Stimulated activated CD8-positive, alpha-beta memory T cell treated with anti-CD3 and anti-CD28 coated beads, Interleukin-4, amount 100 ng/mL, for 1 hour (primary cell): ENCODE measurements at regions not wholly inside any gene's neighbourhood (a gene's known extent, or its start where the extent isn't known, plus 50 kb on each side); places are given as distances from the start of the nearest gene placed in this dataset.

Experiments
- DNase-seq, 2 donors: peaks; one replicate each; pipeline ENCODE4 v3.0.0-alpha.2; 2020; ENCODE audit warnings: low read depth in 2 of 2, low spot score in 1 of 2

DNA sequence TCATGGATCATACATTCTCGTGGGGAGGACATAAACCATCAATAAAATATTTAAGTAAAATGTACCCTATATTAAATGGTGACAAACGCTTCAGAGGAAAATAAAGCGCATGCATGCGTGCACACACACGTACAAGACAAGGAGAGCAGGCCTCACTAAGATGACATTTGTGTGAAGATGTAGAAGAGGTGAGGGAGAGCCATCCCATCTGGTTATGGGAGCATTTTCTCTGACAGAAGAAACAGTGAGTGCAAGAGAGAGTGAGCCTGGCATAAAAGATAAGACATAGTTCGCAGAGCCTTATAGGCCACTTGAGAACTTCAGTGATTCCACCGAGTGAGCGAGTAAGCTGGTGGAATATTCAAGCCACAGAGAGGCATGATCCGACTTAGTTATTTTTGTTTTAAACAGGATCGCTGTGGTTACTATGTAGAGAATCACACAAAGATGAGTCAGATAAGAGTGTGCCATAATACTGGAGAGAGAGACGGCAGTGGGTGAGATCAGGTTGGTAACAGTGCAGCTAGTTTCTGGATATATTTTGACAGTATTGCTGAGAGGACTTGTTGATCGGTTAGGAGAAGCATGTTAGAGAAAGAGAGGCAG, 624.2 kb downstream of the PLPP3 start:
- no peak for DNase-seq

DNA sequence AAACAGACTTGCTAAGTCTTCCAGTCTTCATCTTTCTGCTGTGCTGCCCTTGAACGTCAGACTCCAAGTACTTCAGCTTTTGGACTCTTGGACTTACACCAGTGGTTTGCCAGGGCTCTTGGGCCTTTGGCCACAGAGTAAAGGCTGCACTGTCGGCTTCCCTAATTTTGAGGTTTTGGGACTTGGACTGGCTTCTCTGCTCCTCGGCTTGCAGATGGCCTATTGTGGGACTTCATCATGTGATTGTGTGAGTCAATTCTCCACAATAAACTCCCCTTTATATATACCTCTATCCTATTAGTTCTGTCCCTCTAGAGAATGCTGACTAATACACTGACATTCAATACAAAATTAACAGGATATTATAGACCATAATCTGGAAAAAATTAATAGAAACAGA, 628.1 kb downstream of the PLPP3 start:
- DNase-seq: no peak

DNA sequence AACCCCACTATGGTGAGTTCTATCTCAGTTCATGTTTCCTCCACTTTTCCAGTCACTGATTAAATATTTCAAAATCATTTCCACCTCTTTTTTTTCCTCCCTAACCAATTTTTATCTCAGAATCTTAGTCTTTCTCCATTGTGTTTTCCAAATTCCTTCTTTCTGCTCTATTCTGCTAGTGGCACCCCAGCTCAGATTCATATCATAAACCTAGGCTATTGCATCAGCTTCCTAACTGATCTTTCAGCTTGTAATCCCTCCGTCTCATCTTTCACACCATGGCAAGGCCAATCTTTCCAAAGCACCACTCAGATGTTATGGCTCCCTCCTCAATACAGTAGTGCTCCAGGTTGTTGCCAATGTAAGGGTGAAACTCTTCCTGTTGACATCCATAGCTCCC, 631.9 kb downstream of the PLPP3 start:
- no peak for DNase-seq

DNA sequence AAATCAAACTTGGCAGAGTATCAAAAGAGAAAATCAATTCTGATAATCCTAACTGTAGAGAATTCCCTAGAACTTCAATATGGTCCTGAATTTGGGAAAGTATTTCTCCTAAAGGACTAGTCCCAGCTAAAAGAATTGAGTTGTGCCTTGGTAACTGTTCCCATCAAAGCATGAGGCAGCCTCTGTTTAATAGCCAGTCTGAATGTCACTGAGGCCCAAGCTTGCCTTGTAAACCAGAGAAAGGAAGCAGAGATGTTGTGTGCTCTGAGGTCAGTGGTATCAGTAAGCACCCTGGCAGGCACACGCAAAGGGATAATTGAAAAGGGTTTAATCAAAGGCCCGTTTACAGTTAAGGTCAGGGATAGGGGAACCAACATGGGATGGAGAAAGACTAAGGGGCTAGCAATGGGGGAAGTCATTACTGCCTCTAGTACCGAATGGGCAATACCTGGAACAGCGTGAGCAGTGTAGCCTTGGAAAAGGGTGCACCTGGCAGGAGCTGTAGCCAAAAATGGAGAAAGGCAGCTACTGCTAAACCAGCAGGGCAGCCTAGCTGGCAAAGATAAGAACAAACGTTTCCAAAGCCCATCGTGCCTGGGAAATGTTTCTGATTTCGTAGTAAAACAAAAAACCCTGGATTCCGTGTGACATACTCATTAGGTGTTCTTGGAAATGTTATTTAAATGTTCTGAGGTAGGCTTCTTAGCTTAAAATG, 635.5 kb downstream of the PLPP3 start:
- no peak for DNase-seq

DNA sequence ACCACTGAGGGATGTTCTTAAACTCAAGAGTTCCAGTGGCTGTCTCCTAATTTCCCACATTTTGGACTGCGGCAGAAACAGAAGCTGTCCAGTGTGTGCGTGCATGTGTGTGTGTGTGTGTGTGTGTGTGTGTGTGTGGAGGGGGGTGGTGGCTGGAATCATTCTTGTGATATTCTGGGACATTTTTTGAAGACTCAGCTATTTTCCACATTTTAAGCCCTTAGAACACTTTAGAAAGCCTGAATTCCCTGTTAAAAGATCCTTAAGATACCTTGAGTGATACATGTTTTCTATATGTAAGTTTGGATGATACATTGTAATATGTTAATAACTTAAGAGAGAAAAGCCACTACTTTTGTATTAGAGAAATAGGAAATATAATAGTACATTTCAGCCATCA, 636.4 kb downstream of the PLPP3 start:
- DNase-seq: no peak

DNA sequence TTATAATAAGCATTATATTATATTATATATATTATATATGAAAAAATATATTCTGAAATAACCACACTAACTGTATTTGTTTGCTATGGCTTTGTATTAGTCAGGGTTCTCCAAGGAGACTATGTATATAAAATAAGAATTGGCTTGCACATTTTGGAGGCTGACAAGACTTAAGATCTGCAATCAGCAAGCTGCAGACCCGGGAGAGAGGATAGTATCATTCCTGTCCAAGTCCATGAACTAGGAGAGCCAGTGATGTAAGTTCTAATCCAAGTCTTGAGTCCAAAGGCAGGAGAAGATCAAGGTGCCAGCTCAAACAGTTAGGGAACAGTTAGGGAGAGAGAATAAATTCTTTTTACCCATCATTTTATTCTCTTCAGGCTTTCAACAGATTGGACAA, 639.5 kb downstream of the PLPP3 start:
- no peak for DNase-seq

DNA sequence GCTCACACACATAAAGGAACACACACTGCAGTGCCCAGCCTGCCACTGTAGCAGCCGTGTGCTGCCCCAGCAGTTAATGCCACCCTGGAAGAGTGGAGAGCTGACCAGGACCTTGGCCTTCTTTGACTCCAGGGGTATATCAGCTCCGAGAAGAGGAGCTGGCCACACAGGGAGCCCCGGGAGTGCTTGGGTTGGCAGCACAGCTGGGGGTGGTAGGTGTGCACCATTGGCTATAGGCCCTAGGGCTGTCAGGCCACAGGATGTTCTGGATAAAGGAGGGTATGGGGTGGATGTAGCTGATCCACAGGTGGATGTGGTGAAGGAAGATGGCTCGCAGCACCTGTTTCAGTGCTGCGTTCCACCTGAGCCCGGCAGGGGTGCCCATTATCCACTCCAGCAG, 640.5 kb downstream of the PLPP3 start:
- DNase-seq: no peak

DNA sequence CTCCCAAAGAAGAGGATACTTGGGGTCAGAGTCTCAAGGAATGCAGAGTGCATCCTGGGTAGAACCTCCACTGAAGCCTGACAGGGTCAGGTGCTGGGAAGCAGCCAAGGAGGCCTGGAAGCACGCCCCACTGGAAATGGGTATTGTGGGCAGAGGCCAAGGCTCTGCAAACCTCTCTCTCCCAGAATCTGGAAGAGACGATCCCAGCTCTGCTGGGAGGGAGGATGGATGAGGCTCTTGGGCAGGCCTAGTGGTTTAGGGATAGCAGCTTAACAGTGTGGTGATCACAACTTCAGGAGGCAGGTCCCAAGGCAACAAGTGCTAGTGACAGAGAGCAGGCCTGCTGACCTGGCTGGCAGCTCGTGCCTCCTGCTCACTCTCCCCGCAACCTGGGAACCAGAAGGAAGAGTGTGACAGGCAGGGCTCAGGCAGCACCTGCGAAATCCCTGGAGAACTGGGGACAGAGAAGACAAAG, 641.0 kb downstream of the PLPP3 start:
- DNase-seq: no peak

DNA sequence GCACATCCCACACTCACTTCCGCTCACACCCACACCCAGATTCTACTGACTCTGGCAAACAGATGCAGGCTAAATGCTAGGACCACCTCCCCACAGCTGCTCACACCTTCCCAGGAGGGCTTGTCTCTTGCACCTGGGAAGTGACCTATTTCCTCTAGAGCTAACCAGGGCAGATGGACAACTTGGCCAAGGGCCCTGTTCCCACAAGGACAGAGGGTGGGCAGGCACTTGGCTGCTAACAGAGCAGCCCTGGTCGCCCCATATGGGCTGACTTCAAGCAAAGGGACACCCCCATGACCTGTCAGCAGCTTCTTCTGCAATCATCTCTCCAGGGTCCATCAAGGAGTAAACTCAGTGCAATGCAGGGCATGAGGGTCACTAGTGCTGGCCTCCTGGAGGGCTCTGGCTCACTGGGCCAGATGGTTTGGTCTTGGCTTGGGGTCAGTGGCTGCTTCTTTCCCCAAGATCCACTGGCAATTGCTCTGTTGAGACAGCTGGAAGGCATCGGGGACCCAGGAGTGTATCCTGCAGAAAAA, 641.5 kb downstream of the PLPP3 start:
- no peak for DNase-seq

DNA sequence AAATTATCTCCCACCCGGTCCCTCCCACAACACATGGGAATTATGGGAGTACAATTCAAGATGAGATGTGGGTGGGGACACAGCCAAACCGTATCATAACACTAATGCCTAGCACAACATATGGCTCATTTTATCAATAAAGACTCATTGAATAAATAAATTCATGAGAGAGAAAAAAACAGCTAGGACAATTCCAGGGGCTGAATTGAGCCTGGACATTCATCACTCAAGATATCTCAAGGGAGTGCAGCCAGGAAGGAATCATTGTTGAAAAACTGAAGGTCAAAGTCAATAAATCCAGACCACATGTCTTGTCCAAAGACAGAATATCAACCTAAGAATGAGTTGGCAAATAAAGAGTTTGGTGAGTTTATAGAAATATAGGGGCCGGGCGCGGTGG, 644.1 kb downstream of the PLPP3 start:
- no peak for DNase-seq

DNA sequence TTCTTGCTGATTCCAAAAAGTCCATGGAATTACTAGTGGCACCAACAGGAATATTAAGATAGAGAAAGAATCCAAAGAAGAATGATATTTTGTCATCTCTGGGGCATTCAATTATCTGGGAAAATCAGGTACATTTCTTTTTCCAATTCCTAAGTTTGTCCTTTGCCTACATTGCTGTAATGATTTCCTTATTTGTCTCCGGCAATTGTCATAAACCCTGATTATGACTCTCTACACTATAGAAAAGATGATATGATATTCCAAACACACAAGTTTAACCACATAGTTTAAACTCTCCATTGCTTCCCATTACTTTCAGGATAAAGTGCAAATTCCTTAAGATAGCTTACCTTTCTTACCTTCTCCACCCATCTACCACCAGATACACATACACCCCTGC, 647.0 kb downstream of the PLPP3 start:
- DNase-seq: no peak

DNA sequence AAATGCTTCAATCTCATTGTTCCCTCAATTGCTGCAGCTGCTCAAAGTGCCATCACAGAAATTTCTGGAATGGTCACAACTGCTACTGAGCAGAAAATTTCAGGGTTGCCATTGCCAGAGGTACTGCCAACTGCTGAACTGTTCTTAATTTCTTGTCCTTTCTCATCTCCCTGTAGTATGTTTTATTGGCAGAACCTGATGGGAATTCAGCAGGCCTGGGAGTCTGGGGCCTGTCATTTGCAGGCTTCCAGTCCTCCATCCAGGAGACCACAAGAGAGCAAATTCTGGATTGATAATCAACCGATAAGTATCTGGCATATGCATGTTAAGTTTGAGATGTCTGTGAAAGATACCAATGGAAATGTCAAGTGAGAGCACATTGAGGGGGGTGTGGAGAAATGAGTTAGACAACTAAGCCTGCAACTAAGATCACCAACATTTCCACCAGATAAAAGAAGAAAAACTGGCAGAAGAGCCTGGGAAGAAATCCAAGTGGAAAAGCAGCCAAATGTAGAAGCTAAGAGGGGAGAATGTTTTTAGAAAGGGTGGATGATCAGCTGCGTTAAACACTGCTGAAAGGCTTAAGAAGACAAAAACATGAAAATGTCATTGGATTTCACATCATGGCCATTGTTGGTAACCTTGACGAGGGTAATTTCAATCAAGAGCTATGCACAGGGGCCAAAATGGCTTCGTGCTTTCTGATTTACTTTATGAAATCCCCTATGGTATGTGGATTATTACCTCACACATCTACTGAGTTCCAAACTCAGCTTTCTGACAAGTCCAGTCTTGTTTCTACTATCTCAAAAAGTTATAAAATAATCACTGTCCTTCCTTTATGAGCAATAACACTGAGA, 648.1 kb downstream of the PLPP3 start:
- DNase-seq: no peak

DNA sequence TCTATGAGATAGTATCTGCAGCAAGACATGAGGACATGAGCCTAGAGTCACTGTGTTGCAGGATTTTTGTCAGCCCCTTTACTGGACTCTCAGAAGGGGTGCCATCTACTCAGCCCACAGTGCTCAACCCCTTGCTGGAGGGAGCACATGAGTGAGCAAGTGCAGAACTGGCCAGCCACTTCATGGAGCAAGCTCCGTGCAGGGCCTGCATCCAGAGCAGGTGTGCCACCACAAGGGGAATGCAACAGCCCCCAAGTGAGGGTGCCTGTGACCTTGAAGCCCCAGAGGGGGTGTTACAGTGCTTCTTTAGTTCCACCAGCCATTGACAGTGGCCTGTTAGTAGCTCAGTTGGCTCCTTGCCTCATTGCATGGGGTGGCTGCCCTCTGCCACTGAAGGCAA, 649.7 kb downstream of the PLPP3 start:
- no peak for DNase-seq

DNA sequence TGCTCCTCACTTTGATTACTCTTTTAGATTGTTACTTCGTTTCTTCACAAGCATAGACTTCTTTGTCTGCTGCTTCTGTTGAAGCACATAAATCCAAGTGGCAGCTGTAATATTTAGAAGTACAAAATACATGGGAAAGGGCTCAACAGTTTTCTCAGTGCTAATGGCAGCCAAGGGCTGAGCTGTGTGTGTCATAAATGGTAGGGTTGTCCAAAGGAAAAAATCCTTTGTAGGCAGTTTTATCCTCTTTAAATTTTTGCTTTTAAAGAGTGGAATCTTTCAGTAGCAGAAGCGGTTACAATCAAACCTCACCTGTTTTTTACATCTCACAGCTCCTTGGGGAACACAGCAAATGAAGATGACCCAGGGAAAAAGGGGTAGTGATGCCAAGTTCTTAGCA, 650.8 kb downstream of the PLPP3 start:
- no peak for DNase-seq

DNA sequence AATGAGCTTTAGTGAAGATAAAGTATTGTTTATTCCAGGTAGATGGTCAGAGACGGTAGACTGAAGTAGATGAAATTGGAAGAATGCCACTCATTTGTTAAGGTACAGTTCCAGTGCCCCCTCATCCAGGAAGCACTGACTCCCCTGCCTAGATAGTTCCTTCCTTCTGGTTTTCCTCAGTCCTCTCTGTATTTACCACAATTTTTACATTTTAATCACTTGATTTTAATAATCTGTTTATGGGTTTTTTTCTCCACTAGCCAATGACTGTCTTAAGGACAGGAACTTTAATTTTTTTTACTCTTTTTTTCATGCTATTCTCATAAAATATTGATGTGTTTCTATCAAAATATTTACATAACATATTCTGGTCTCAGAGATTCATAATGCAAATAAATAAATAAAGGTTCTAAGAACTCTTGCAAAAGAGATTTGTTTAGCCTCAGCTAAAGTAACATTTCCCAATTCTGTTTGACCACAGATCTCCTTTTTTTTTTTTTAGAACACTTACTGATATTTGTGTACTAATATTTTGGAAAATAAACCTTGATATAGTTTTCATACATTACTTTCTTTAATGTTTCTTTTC, 651.6 kb downstream of the PLPP3 start:
- DNase-seq: no peak

DNA sequence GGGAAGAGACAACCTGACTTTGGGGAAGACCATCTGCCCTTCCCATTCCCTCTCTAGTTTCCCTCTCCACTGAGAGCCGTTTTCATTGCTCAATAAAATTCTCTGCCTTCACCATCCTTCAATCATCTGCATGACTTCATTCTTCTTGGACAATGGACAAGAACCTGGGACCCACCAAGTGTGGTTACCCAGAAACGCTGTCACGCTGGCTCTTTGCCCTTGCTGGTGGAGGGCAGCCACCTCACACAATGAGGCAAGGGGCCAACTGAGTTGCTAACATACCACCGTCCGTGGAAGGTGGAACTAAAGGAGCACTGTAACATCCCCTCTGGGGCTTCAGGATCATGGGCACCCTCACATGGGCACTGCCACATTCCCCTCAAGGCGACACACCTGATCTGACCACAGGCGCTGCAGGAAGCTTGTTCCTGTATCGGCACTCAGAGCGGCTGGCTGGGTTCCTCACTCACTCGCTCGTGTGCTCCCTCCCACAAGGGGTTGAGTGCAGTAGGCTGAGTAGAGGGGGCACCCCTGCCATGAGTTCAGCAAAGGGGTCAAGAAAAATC, 652.4 kb downstream of the PLPP3 start:
- DNase-seq: no peak

DNA sequence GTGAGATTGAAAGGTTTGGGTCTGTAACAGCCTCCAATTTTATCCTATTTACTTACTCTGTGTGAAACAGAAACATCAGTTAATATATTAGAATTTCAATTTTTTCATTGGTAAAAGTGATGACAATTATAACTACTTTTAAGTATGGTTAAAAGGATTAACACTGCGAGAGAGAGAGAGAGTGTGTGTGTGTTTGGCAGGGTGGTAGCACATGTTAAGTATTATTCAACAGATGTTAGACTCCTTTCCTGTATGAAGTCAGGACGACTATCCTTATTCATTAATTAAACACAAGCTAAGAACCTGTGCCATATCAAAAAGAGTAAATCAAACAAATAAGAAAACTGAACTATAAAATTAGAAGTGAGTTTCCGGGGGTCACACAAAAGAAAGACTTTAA, 662.5 kb downstream of the PLPP3 start:
- no peak for DNase-seq

DNA sequence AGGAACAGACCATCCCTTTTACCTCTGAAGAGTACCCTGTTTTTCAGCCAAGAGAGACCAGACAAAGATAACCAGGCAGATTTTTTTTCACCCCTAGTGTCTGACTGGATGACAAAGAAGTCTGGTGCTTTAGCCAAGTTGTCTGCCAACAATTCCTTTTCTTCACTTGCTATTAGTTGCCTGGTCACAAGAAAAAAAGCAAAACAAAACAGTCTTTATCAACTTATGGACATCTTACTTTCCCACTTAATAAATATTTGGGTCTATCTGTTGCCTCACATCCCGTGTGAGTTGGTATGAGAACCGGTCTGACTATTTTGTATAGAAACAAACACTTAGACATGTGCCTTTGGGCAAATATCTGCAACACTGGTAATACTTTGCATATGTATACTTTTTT, 662.9 kb downstream of the PLPP3 start:
- DNase-seq: no peak

DNA sequence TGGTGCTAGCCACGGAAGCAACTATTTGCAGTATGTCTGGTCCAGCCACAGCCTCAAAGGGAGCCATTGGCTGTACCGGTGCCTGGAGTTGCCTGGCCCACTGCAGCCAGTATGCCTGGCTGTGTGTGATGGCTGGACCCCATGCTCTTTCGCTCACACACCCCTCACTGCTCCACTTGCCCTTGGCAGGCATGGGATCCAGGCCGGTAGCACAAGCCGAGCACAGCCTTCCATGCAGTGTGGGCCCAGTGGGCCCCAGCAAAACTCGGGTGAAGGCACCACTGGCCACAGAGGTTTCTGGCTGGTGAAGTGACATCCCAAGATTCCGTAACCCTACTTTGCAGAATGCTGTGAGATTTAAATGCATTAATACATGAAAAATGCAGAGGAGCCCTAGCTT, 665.8 kb downstream of the PLPP3 start:
- DNase-seq: no peak

DNA sequence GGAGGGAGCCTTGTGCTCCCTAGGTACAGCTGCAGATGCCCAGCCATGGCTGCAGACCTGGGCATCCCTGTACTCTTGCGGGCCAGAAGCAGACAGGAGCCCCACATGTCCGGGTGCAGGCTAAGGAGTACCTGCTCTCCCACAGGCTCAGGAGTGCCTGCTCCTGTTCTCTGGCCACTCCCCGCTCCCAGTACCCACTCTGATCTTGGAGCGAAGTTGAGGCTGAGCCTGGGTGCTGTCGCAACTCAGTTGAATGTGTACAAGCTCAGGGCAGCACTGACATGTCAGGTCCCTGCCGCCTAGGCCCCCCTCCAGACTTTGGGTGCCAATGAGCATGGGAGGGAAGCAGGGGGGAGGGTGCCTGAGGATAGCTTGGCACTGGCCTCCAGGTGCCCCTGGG, 666.9 kb downstream of the PLPP3 start:
- no peak for DNase-seq

DNA sequence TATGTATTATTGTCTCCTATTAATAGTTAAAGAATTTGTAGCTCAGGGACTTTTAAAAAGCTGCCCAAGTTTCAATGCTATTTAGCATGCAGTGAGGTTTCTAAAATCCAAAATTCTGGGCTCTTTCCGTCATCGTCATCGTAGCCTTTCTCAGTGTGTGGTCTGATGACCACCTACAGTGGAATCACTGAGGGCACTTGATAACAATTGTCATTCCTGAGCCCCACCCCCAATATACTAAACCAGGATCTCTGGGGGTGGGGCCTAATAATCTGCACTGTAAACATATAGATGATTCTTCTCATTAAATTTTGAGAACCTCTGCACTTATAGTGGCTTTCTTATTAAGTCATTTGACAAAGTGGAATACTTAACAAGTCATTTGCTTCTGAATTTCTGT, 674.8 kb downstream of the PLPP3 start:
- DNase-seq: no peak
